H1 (cell line): ENCODE measurements at regions not wholly inside any gene's neighbourhood (a gene's known extent, or its start where the extent isn't known, plus 50 kb on each side); places are given as distances from the start of the nearest gene placed in this dataset.

Source experiments
- CTCF ChIA-PET: fragments of 300-600 bp; sonication (Branson Sonifier 250); formaldehyde crosslinking; loops from one replicate; lab custom pipeline; 2021; ENCODE audit not compliant: partially characterized antibody; lab: Charles Lee
- POLR2A ChIA-PET: fragments of 300-600 bp; sonication (Branson Sonifier 250); formaldehyde crosslinking; loops from one replicate; lab custom pipeline; 2021; ENCODE audit warnings: inconsistent platforms; ENCODE audit not compliant: partially characterized antibody; lab: Charles Lee
- DNase-seq, 2 experiments: peaks; one replicate each; pipeline versions ENCODE4 v3.0.0 to v3.0.0-alpha.2; 2010 to 2022; ENCODE audit warnings: low spot score in 2 of 2, low read depth in 1 of 2, mixed read lengths in 1 of 2
- FAIRE-seq: peaks from 2 replicates; lab custom pipeline; 2011; peaks lifted over from hg19 to GRCh38; lab: Jason Lieb, UNC
- H2AFZ ChIP-seq: 2 replicates; pipeline ENCODE4 v1.8.1; 2012; ENCODE audit warnings: low read length, inconsistent platforms
- H2AK5ac ChIP-seq: 2 replicates; pipeline ENCODE4 v1.6.1; 2013; ENCODE audit warnings: low read depth, low read length
- H2BK120ac ChIP-seq: replicated peaks from 2 replicates; pipeline ENCODE3; 2013; ENCODE audit warnings: low read depth, low read length, inconsistent platforms
- H2BK12ac ChIP-seq: 2 replicates; pipeline ENCODE4 v1.6.1; 2013; ENCODE audit warnings: low read depth, low read length
- H2BK15ac ChIP-seq: 2 replicates; pipeline ENCODE4 v1.6.1; 2013; ENCODE audit warnings: low read length
- H2BK20ac ChIP-seq: 2 replicates; pipeline ENCODE4 v1.6.1; 2013; ENCODE audit warnings: low read length
- H2BK5ac ChIP-seq: 2 replicates; pipeline ENCODE4 v1.6.1; 2013; ENCODE audit warnings: low read depth, low read length
- H3K14ac ChIP-seq: 2 replicates; pipeline ENCODE4 v1.6.1; 2013; ENCODE audit warnings: inconsistent platforms; ENCODE audit not compliant: insufficient read length
- H3K18ac ChIP-seq: 2 replicates; pipeline ENCODE4 v1.6.1; 2013; ENCODE audit warnings: low read length; ENCODE audit errors: extremely low read depth
- H3K23ac ChIP-seq: 2 replicates; pipeline ENCODE4 v1.6.1; 2013; ENCODE audit warnings: inconsistent platforms; ENCODE audit not compliant: insufficient read length
- H3K23me2 ChIP-seq: 2 replicates; pipeline ENCODE4 v1.6.1; 2013; ENCODE audit warnings: low read depth, low read length
- H3K27ac ChIP-seq: 2 replicates; pipeline ENCODE4 v1.6.1; 2011; ENCODE audit warnings: low read depth, low read length, inconsistent platforms
- H3K27me3 ChIP-seq, 4 experiments: replicated peaks in 1 of 4; 1 replicate in 1 of 4; 2 replicates in 3 of 4; pipeline versions ENCODE4 v1.6.1 to v1.8.1; 2011 to 2013; ENCODE audit warnings: low read length in 3 of 4, mild to moderate bottlenecking in 3 of 4, inconsistent platforms in 2 of 4, mixed read lengths in 2 of 4, moderate library complexity in 1 of 4; ENCODE audit not compliant: control insufficient read depth in 3 of 4, insufficient read depth in 3 of 4; ENCODE audit errors: extremely low read depth in 1 of 4
- H3K36me3 ChIP-seq, 4 experiments: 2 replicates each; pipeline versions ENCODE4 v1.6.1 to v1.8.1; 2011 to 2013; ENCODE audit warnings: mild to moderate bottlenecking in 4 of 4, low read length in 3 of 4, moderate library complexity in 2 of 4, control low read depth in 1 of 4, inconsistent platforms in 1 of 4; ENCODE audit not compliant: insufficient read depth in 4 of 4, control insufficient read depth in 2 of 4
- H3K4ac ChIP-seq: replicated peaks from 2 replicates; pipeline ENCODE3; 2013; ENCODE audit warnings: low read length, low read depth, mixed read lengths, inconsistent platforms; ENCODE audit not compliant: insufficient read length
- H3K4me1 ChIP-seq, 4 experiments: replicated peaks in 1 of 4; 1 replicate in 1 of 4; 2 replicates in 3 of 4; pipeline versions ENCODE4 v1.6.1 to v1.8.1; 2011 to 2013; ENCODE audit warnings: low read length in 3 of 4, inconsistent platforms in 2 of 4, mixed read lengths in 1 of 4; ENCODE audit not compliant: insufficient read depth in 4 of 4, control insufficient read depth in 3 of 4
- H3K4me2 ChIP-seq, 2 experiments: 2 replicates each; pipeline versions ENCODE4 v1.6.1 to v1.8.1; 2011 to 2013; ENCODE audit warnings: low read depth in 2 of 2, low read length in 2 of 2, control low read depth in 1 of 2, inconsistent platforms in 1 of 2, mild to moderate bottlenecking in 1 of 2; ENCODE audit not compliant: insufficient read depth in 1 of 2
- H3K4me3 ChIP-seq, 4 experiments: fragments of 200-600, 300-600 bp in 1 of 4; sonication (generic), shearing (Covaris generic), sonication (Bioruptor Twin) in 1 of 4; 2 replicates each; pipeline versions ENCODE4 v1.5.1 to v1.8.1; 2011 to 2016; ENCODE audit warnings: low read length in 4 of 4, low read depth in 3 of 4, control low read depth in 2 of 4, inconsistent platforms in 2 of 4, mild to moderate bottlenecking in 2 of 4, mixed read lengths in 1 of 4, moderate library complexity in 1 of 4; ENCODE audit not compliant: insufficient read depth in 2 of 4; ENCODE audit errors: extremely low read depth in 1 of 4
- H3K56ac ChIP-seq: replicated peaks from 2 replicates; pipeline ENCODE3; 2013; ENCODE audit warnings: low read depth, mild to moderate bottlenecking, mixed read lengths, low read length, inconsistent platforms; ENCODE audit not compliant: insufficient read length
- H3K79me1 ChIP-seq: 2 replicates; pipeline ENCODE4 v1.6.1; 2013; ENCODE audit warnings: low read depth, low read length, control low read depth
- H3K79me2 ChIP-seq, 2 experiments: 2 replicates each; pipeline versions ENCODE4 v1.6.1 to v1.8.1; 2012 to 2013; ENCODE audit warnings: low read length in 2 of 2, mild to moderate bottlenecking in 2 of 2, inconsistent platforms in 1 of 2; ENCODE audit not compliant: insufficient read depth in 2 of 2, control insufficient read depth in 1 of 2
- H3K9ac ChIP-seq, 4 experiments: replicated peaks in 1 of 4; 1 replicate in 1 of 4; 2 replicates in 3 of 4; pipeline versions ENCODE4 v1.6.1 to v1.8.1; 2011 to 2013; ENCODE audit warnings: low read depth in 3 of 4, low read length in 3 of 4, control low read depth in 2 of 4, mild to moderate bottlenecking in 2 of 4, moderate library complexity in 2 of 4, inconsistent platforms in 1 of 4; ENCODE audit errors: extremely low read depth in 1 of 4
- H3K9me3 ChIP-seq, 2 experiments: 2 replicates each; pipeline versions ENCODE4 v1.6.1 to v1.8.1; 2012 to 2013; ENCODE audit warnings: mild to moderate bottlenecking in 2 of 2, moderate library complexity in 2 of 2, control low read depth in 1 of 2, inconsistent platforms in 1 of 2, low read depth in 1 of 2, low read length in 1 of 2, mixed read lengths in 1 of 2; ENCODE audit not compliant: insufficient read depth in 2 of 2
- H4K20me1 ChIP-seq, 2 experiments: replicated peaks in 1 of 2; 2 replicates each; pipeline versions ENCODE3 to v1.8.1; 2011 to 2013; ENCODE audit warnings: inconsistent platforms in 2 of 2, low read length in 2 of 2, mild to moderate bottlenecking in 1 of 2; ENCODE audit not compliant: insufficient read depth in 2 of 2, control insufficient read depth in 1 of 2
- H4K5ac ChIP-seq: 2 replicates; pipeline ENCODE4 v1.6.1; 2013; ENCODE audit warnings: low read length, low read depth, mixed read lengths, inconsistent platforms; ENCODE audit not compliant: insufficient read length
- H4K8ac ChIP-seq: 2 replicates; pipeline ENCODE4 v1.8.0; 2013; ENCODE audit warnings: mild to moderate bottlenecking, moderate library complexity, low read length, inconsistent platforms; ENCODE audit not compliant: insufficient read depth; ENCODE audit errors: extremely low read depth
- H4K91ac ChIP-seq: replicated peaks from 2 replicates; pipeline ENCODE3; 2013; ENCODE audit warnings: low read length, mixed read lengths, inconsistent platforms; ENCODE audit not compliant: insufficient read length
- BACH1 ChIP-seq: IDR thresholded peaks from 2 replicates; pipeline ENCODE4 v1.6.1; 2012; ENCODE audit warnings: low read length, improper control_type of control experiment
- BRCA1 ChIP-seq: IDR thresholded peaks from 2 replicates; pipeline ENCODE4 v1.6.1; 2012; ENCODE audit warnings: low read depth, low read length, improper control_type of control experiment
- CBX5 ChIP-seq: fragments of 300-800, 300-1000 bp; sonication (generic); IDR thresholded peaks from 2 replicates; pipeline ENCODE4 v1.7.1; 2016; ENCODE audit warnings: antibody characterized with exemption, low read length, low read depth
- CBX8 ChIP-seq: fragments of 300-800, 300-1000 bp; sonication (generic); IDR thresholded peaks from 2 replicates; pipeline ENCODE4 v1.7.1; 2016; ENCODE audit warnings: low read depth, low read length, borderline replicate concordance
- CREB1 ChIP-seq: IDR thresholded peaks from 2 replicates; pipeline ENCODE4 v1.6.1; 2012; ENCODE audit warnings: inconsistent platforms
- FOSL1 ChIP-seq: IDR thresholded peaks from 2 replicates; pipeline ENCODE4 v1.6.1; 2011; ENCODE audit warnings: mild to moderate bottlenecking, low read depth, low read length, moderate library complexity; ENCODE audit not compliant: insufficient read depth
- NRF1 ChIP-seq: IDR thresholded peaks from 2 replicates; pipeline ENCODE4 v1.6.1; 2011; ENCODE audit warnings: mild to moderate bottlenecking, low read depth, low read length, improper control_type of control experiment
- POLR2AphosphoS5 ChIP-seq: IDR thresholded peaks from 2 replicates; pipeline ENCODE4 v1.6.1; 2011; ENCODE audit warnings: low read depth, low read length
- RFX5 ChIP-seq: IDR thresholded peaks from 2 replicates; pipeline ENCODE4 v1.6.1; 2011; ENCODE audit warnings: low read depth, low read length, improper control_type of control experiment, borderline replicate concordance
- SP2 ChIP-seq: IDR thresholded peaks from 2 replicates; pipeline ENCODE4 v1.6.1; 2012; ENCODE audit warnings: mild to moderate bottlenecking, low read length, inconsistent platforms
- SRF ChIP-seq: IDR thresholded peaks from 2 replicates; pipeline ENCODE4 v1.6.1; 2011; ENCODE audit warnings: mild to moderate bottlenecking, low read depth, low read length, moderate library complexity
- TCF12 ChIP-seq: IDR thresholded peaks from 2 replicates; pipeline ENCODE4 v1.6.1; 2011; ENCODE audit warnings: low read depth, mild to moderate bottlenecking, low read length
- WGBS, 2 experiments: shearing (Covaris generic) in 1 of 2; methylation state at CpG; one replicate each; pipeline versions ENCODE4 v1.1.6 to v1.1.7; 2013 to 2015; ENCODE audit warnings: low lambda C conversion rate in 2 of 2, mixed read lengths in 2 of 2, inconsistent platforms in 1 of 2, low coverage in 1 of 2, missing lambda C conversion rate in 1 of 2; ENCODE audit not compliant: insufficient replicate concordance in 2 of 2, insufficient coverage in 1 of 2, insufficient read length in 1 of 2; ENCODE audit errors: extremely low coverage in 1 of 2, missing lambda C conversion rate in 1 of 2; 5-methylcytosine and 5-hydroxymethylcytosine counted together
- TF ChIP-seq, protein P1 (sequence below): IDR thresholded peaks from 2 replicates; pipeline ENCODE4 v1.6.1; 2012; ENCODE audit warnings: inconsistent platforms
- TF ChIP-seq, protein P2 (sequence below): IDR thresholded peaks from 2 replicates; pipeline ENCODE4 v1.6.1; 2011; ENCODE audit warnings: low read depth, mild to moderate bottlenecking, low read length; ENCODE audit not compliant: insufficient read depth

DNA sequence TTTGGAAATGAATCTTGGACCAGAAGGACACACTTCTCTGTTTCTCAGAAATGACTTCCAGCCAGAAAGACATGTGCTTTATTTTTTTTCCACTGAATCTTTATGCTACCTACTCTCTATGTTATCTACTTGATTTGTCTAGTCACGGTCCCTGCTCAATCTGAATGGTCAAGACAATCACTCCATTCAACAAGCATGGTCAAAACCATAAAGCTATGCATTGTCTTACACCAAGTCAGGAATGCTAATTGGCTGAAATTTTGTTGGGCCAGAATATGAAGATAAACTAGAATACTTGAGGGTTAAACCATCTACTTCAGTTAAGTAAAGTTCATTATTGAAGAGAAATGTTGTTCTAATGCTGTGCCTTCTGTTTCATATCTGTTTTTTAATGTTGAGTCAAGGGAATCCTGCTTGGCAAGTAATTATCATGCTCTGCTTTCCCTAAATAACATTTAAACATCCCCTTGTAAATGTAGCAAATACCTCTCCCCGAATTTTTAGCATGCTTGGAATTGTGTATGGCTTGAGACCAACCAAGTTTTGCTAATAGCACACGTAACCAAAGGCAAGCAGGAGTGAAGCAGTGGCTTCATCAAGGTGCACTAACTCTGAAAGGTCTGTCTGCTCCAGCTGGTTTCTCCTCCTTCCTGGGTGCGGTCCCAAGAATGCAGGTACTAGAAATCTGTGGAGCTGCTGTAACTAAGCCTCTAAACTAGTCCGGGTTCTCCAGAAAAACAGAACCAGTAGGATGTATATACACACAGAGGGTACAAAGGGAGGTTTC, 190.3 kb upstream of the CDYL start:
- Histone ChIP-seq H3K79me1 (no peaks in the 10 kb centered on the region), H3K14ac (no peak overlapping the region), H3K23me2 (no peaks in the 10 kb centered on the region), H4K91ac (no peak overlapping the region), H2AFZ (no peak overlapping the region), H3K4me3 (no peak overlapping the region), H2BK12ac (no peak overlapping the region), H3K56ac (no peak overlapping the region), H3K79me2 (no peaks in the 10 kb centered on the region), H2BK15ac (no peak overlapping the region), H3K9ac (no peak overlapping the region), H3K4ac (no peak overlapping the region), H3K4me2 (no peak overlapping the region), H3K9me3 (no peaks in the 10 kb centered on the region), H2AK5ac (no peak overlapping the region), H3K36me3 (no peaks in the 10 kb centered on the region), H3K27me3 (no peaks in the 10 kb centered on the region), H3K23ac (no peak overlapping the region), H2BK5ac (no peak overlapping the region), H3K27ac (no peak overlapping the region), H2BK20ac (no peak overlapping the region), H2BK120ac (no peak overlapping the region), H3K4me1 (no peaks in the 10 kb centered on the region; a peak in 2 of 7 replicates), H4K5ac (no peak overlapping the region), H4K8ac (no peak overlapping the region), H3K18ac (no peak overlapping the region), H4K20me1 (no peaks in the 10 kb centered on the region)
- DNase-seq (no peak), FAIRE-seq (no peak)
- 90% methylated on average over 5 of the region's 5 CpGs; no CpG with 5 or more reads in 1 of the 2 experiments for WGBS, 2 experiments
- ChIA-PET POLR2A (no interaction called here), CTCF (no interaction called here)
- TF ChIP-seq CBX5 (no peak), POLR2AphosphoS5 (no peak), NRF1 (no peak), BACH1 (no peak), TCF12 (no peak), BRCA1 (no peak), RFX5 (no peak), SRF (no peak), SP2 (no peak), CREB1 (no peak), FOSL1 (no peak), CBX8 (no peak)
- TF ChIP-seq, protein P1, sequence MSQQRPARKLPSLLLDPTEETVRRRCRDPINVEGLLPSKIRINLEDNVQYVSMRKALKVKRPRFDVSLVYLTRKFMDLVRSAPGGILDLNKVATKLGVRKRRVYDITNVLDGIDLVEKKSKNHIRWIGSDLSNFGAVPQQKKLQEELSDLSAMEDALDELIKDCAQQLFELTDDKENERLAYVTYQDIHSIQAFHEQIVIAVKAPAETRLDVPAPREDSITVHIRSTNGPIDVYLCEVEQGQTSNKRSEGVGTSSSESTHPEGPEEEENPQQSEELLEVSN, result no peak
- TF ChIP-seq, protein P2, sequence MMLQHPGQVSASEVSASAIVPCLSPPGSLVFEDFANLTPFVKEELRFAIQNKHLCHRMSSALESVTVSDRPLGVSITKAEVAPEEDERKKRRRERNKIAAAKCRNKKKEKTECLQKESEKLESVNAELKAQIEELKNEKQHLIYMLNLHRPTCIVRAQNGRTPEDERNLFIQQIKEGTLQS, result no peak
